GM23338 (cell line): ENCODE measurements at regions not wholly inside any gene's neighbourhood (a gene's known extent, or its start where the extent isn't known, plus 50 kb on each side); places are given as distances from the start of the nearest gene placed in this dataset.

Experiments
- ATAC-seq: fragments of 200-7000 bp; cut with Tn5 transposase; 3 replicates; pipeline ENCODE4 v1.9.1; 2020
- DNase-seq: peaks from one replicate; pipeline ENCODE4 v3.0.0-alpha.2; 2015; ENCODE audit warnings: low spot score
- H2AFZ ChIP-seq: fragments of 200-600 bp; sonication (generic); 2 replicates; pipeline ENCODE4 v1.8.0; 2016; ENCODE audit warnings: antibody characterized with exemption, mild to moderate bottlenecking, moderate library complexity
- H3F3A ChIP-seq: fragments of 200-600 bp; sonication (generic); replicated peaks from 2 replicates; pipeline ENCODE4 v1.8.0; 2017; ENCODE audit warnings: antibody characterized with exemption, mixed run types, low read depth
- H3K27ac ChIP-seq: fragments of 200-600 bp; sonication (generic); 2 replicates; pipeline ENCODE4 v1.6.1; 2016; ENCODE audit warnings: low read depth
- H3K27me3 ChIP-seq: fragments of 200-600 bp; sonication (generic); 2 replicates; pipeline ENCODE4 v1.8.0; 2016; ENCODE audit warnings: mild to moderate bottlenecking, mixed run types, moderate library complexity; ENCODE audit not compliant: insufficient read depth
- H3K36me3 ChIP-seq: fragments of 200-600 bp; sonication (generic); 2 replicates; pipeline ENCODE4 v1.8.0; 2016; ENCODE audit warnings: mild to moderate bottlenecking; ENCODE audit not compliant: insufficient read depth
- H3K4me1 ChIP-seq: fragments of 200-600 bp; sonication (generic); 2 replicates; pipeline ENCODE4 v1.8.0; 2016; ENCODE audit warnings: mild to moderate bottlenecking, moderate library complexity; ENCODE audit not compliant: insufficient read depth
- H3K4me2 ChIP-seq: fragments of 200-600 bp; sonication (generic); 2 replicates; pipeline ENCODE4 v1.7.1; 2017; ENCODE audit warnings: mixed run types
- H3K4me3 ChIP-seq: fragments of 200-600 bp; sonication (generic); 2 replicates; pipeline ENCODE4 v1.6.1; 2016; ENCODE audit warnings: mixed run types
- H3K79me2 ChIP-seq: fragments of 200-600 bp; sonication (generic); replicated peaks from 2 replicates; pipeline ENCODE4 v1.8.0; 2017; ENCODE audit warnings: mild to moderate bottlenecking; ENCODE audit not compliant: insufficient read depth
- H3K9me2 ChIP-seq: fragments of 200-600 bp; sonication (generic); 2 replicates; pipeline ENCODE4 v1.8.0; 2017; ENCODE audit not compliant: insufficient read depth
- H4K20me1 ChIP-seq: fragments of 200-600 bp; sonication (generic); replicated peaks from 2 replicates; pipeline ENCODE4 v1.8.0; 2017; ENCODE audit warnings: mild to moderate bottlenecking; ENCODE audit not compliant: insufficient read depth
- H3K27ac Mint-ChIP-seq: 2 replicates; pipeline ENCODE4 v1.8.0; 2020; ENCODE audit warnings: inconsistent platforms, mild to moderate bottlenecking, moderate library complexity, mixed read lengths
- H3K27me3 Mint-ChIP-seq: 3 replicates; pipeline ENCODE4 v1.8.0; 2022; ENCODE audit warnings: low read depth, mild to moderate bottlenecking, moderate library complexity, mixed read lengths, inconsistent platforms; ENCODE audit not compliant: insufficient read depth, poor library complexity
- H3K36me3 Mint-ChIP-seq: 3 replicates; pipeline ENCODE4 v1.8.0; 2021; ENCODE audit warnings: low read depth, mild to moderate bottlenecking, inconsistent platforms, moderate library complexity, mixed read lengths
- H3K4me1 Mint-ChIP-seq: 3 replicates; pipeline ENCODE4 v1.8.0; 2020; ENCODE audit warnings: mild to moderate bottlenecking, inconsistent platforms, mixed read lengths
- H3K4me3 Mint-ChIP-seq: 3 replicates; pipeline ENCODE4 v1.8.0; 2021; ENCODE audit warnings: moderate library complexity, mild to moderate bottlenecking, inconsistent platforms, mixed read lengths
- H3K9me3 Mint-ChIP-seq: 3 replicates; pipeline ENCODE4 v1.8.0; 2020; ENCODE audit warnings: moderate library complexity, mild to moderate bottlenecking, inconsistent platforms, mixed read lengths
- REST ChIP-seq: IDR thresholded peaks from one replicate; pipeline ENCODE4 v1.6.1; 2018; ENCODE audit warnings: antibody characterized with exemption; ENCODE audit not compliant: unreplicated experiment
- ZNF462 ChIP-seq: fragments of 250-450 bp; sonication (Bioruptor Pico); IDR thresholded peaks from 2 replicates; pipeline ENCODE4 v1.5.0; 2020; ENCODE audit warnings: mild to moderate bottlenecking, moderate library complexity

GRCh38 chrY:12303464-12303863 is 397.6 kb upstream of the USP9Y start:
- ATAC-seq, result no peak
- H3K4me1 Mint-ChIP-seq, result no peaks in the 10 kb centered on the region
- H2AFZ ChIP-seq, result no peak overlapping the region
- no peak overlapping the region for H3K27ac Mint-ChIP-seq
- no peaks in the 10 kb centered on the region for H3K4me1 ChIP-seq
- no peaks in the 10 kb centered on the region for H3F3A ChIP-seq
- H3K36me3 ChIP-seq, result no peaks in the 10 kb centered on the region
- peaks cover 2% of the 10 kb centered on the region for H3K27me3 Mint-ChIP-seq
- no peak overlapping the region for H3K4me2 ChIP-seq
- TF ChIP-seq ZNF462 (CRISPR knock-in tag), result no peak
- no peak for TF ChIP-seq REST
- H3K27ac ChIP-seq, result no peak overlapping the region
- no peaks in the 10 kb centered on the region for H3K9me2 ChIP-seq
- no peak for DNase-seq
- H4K20me1 ChIP-seq, result no peaks in the 10 kb centered on the region
- no peaks in the 10 kb centered on the region for H3K79me2 ChIP-seq
- no peaks in the 10 kb centered on the region for H3K27me3 ChIP-seq
- no peak overlapping the region for H3K4me3 Mint-ChIP-seq
- H3K4me3 ChIP-seq, result no peak overlapping the region
- H3K36me3 Mint-ChIP-seq, result no peaks in the 10 kb centered on the region
- peaks cover 81% of the 10 kb centered on the region for H3K9me3 Mint-ChIP-seq
